Erythroblast (primary cell): ENCODE measurements at regions not wholly inside any gene's neighbourhood (a gene's known extent, or its start where the extent isn't known, plus 50 kb on each side); places are given as distances from the start of the nearest gene placed in this dataset.

ENCODE experiments used
- GATA1 ChIP-seq: IDR thresholded peaks from 2 replicates; pipeline ENCODE4 v1.6.1; 2011; ENCODE audit warnings: low read depth, mild to moderate bottlenecking, control low read depth, low read length, moderate library complexity
- POLR2A ChIP-seq: IDR thresholded peaks from 2 replicates; pipeline ENCODE4 v1.6.1; 2011; ENCODE audit warnings: mild to moderate bottlenecking, low read length

- TF ChIP-seq POLR2A (no peak), GATA1 (no peak)
Observed at GRCh38 chr5:40227366-40227765, 452.3 kb upstream of the PTGER4 start.
